SK-N-SH treated with all-trans-retinoic acid at 6 μM for 48 hours (cell line): ENCODE measurements at regions not wholly inside any gene's neighbourhood (a gene's known extent, or its start where the extent isn't known, plus 50 kb on each side); places are given as distances from the start of the nearest gene placed in this dataset.
"Not testable (repeated sequence)": the region's sequence is repeated elsewhere in the genome, so short reads cannot be mapped to it uniquely, and the experiment has no call there.

Experiments used
- ATAC-seq: fragments of 200-7000 bp; cut with Tn5 transposase; 3 replicates; pipeline ENCODE4 v1.9.1; 2020; ENCODE audit warnings: mild to moderate bottlenecking, moderate library complexity
- ARNTL ChIP-seq: fragments of 450-650 bp; formaldehyde crosslinking; IDR thresholded peaks from 2 replicates; pipeline ENCODE4 v1.5.0; 2020; ENCODE audit warnings: low read depth, mild to moderate bottlenecking, moderate library complexity, borderline replicate concordance
- BACH2 ChIP-seq: fragments of 250-450 bp; sonication (Bioruptor Pico); IDR thresholded peaks from 2 replicates; pipeline ENCODE4 v1.9.0; 2021; ENCODE audit warnings: mild to moderate bottlenecking, borderline replicate concordance
- CREB5 ChIP-seq: fragments of 250-450 bp; sonication (Bioruptor Pico); IDR thresholded peaks from 2 replicates; pipeline ENCODE4 v1.5.1; 2020; ENCODE audit warnings: low read depth, mild to moderate bottlenecking, moderate library complexity
- CSDC2 ChIP-seq: fragments of 250-450 bp; sonication (Bioruptor Pico); IDR thresholded peaks from 2 replicates; pipeline ENCODE4 v1.5.0; 2020; ENCODE audit warnings: mild to moderate bottlenecking, moderate library complexity
- CSRNP3 ChIP-seq: fragments of 250-450 bp; sonication (Bioruptor Pico); IDR thresholded peaks from 2 replicates; pipeline ENCODE4 v1.5.1; 2021; ENCODE audit warnings: mild to moderate bottlenecking, moderate library complexity
- ESRRG ChIP-seq: fragments of 250-450 bp; sonication (Bioruptor Pico); IDR thresholded peaks from 2 replicates; pipeline ENCODE4 v1.6.1; 2021; ENCODE audit warnings: mild to moderate bottlenecking
- GLIS3 ChIP-seq: fragments of 250-450 bp; sonication (Bioruptor Pico); IDR thresholded peaks from 2 replicates; pipeline ENCODE4 v1.5.0; 2020; ENCODE audit warnings: mild to moderate bottlenecking, moderate library complexity
- ISL1 ChIP-seq: fragments of 250-450 bp; sonication (Bioruptor Pico); IDR thresholded peaks from 2 replicates; pipeline ENCODE4 v2.1.2; 2022; ENCODE audit warnings: mild to moderate bottlenecking, moderate library complexity
- OSR1 ChIP-seq: fragments of 250-450 bp; sonication (Bioruptor Pico); IDR thresholded peaks from 2 replicates; pipeline ENCODE4 v1.8.0; 2022; ENCODE audit warnings: moderate library complexity, mild to moderate bottlenecking, inconsistent platforms
- POU6F1 ChIP-seq: fragments of 250-450 bp; sonication (Bioruptor Pico); IDR thresholded peaks from 2 replicates; pipeline ENCODE4 v1.8.0; 2021; ENCODE audit warnings: low read depth, mild to moderate bottlenecking, moderate library complexity, borderline replicate concordance
- SNAI2 ChIP-seq: fragments of 250-450 bp; sonication (Bioruptor Pico); IDR thresholded peaks from 2 replicates; pipeline ENCODE4 v1.5.0; 2020; ENCODE audit warnings: mild to moderate bottlenecking, moderate library complexity
- TCF4 ChIP-seq: fragments of 250-450 bp; sonication (Bioruptor Pico); IDR thresholded peaks from 2 replicates; pipeline ENCODE4 v1.8.0; 2021; ENCODE audit warnings: mild to moderate bottlenecking, moderate library complexity, borderline replicate concordance
- TOX ChIP-seq: fragments of 250-450 bp; sonication (Bioruptor Pico); IDR thresholded peaks from 2 replicates; pipeline ENCODE4 v1.8.0; 2021; ENCODE audit warnings: mild to moderate bottlenecking, moderate library complexity, borderline replicate concordance
- TSHZ2 ChIP-seq: fragments of 250-450 bp; sonication (Bioruptor Pico); IDR thresholded peaks from 2 replicates; pipeline ENCODE4 v1.5.0; 2020; ENCODE audit warnings: mild to moderate bottlenecking, moderate library complexity
- ZFP3 ChIP-seq: fragments of 250-450 bp; sonication (Bioruptor Pico); IDR thresholded peaks from 2 replicates; pipeline ENCODE4 v1.5.0; 2020; ENCODE audit warnings: mild to moderate bottlenecking, moderate library complexity
- ZFP30 ChIP-seq: fragments of 450-650 bp; formaldehyde crosslinking; IDR thresholded peaks from 2 replicates; pipeline ENCODE4 v1.5.0; 2022; ENCODE audit warnings: mild to moderate bottlenecking, moderate library complexity
- ZNF565 ChIP-seq: fragments of 450-650 bp; formaldehyde crosslinking; conservative IDR thresholded peaks from 2 replicates; pipeline ENCODE4 v1.5.0; 2020; ENCODE audit warnings: low read depth, mild to moderate bottlenecking, moderate library complexity
- ZNF70 ChIP-seq: fragments of 450-650 bp; formaldehyde crosslinking; IDR thresholded peaks from 2 replicates; pipeline ENCODE4 v1.5.0; 2020; ENCODE audit warnings: mild to moderate bottlenecking, moderate library complexity
- ZNF8 ChIP-seq: fragments of 450-650 bp; formaldehyde crosslinking; IDR thresholded peaks from 2 replicates; pipeline ENCODE4 v1.5.0; 2020; ENCODE audit warnings: mild to moderate bottlenecking, moderate library complexity

- no peak for ATAC-seq
- TF ChIP-seq ZFP30 (no peak), ISL1 (no peak), ZFP3 (no peak), CREB5 (no peak), OSR1 (no peak), ARNTL (CRISPR knock-in tag) (no peak), TCF4 (CRISPR knock-in tag) (no peak), TSHZ2 (no peak)
Measured at GRCh38 chr6:80592436-80592835, 486.0 kb downstream of the BCKDHB start.

- TF ChIP-seq ESRRG (CRISPR knock-in tag) (no peak), ISL1 (no peak), ZFP3 (no peak), POU6F1 (no peak), ZNF8 (CRISPR knock-in tag) (no peak), CSDC2 (no peak), BACH2 (no peak), ZNF70 (no peak), SNAI2 (CRISPR knock-in tag) (no peak), TSHZ2 (no peak), ZFP30 (no peak), ZNF565 (CRISPR knock-in tag) (no peak), GLIS3 (CRISPR knock-in tag) (no peak), ARNTL (CRISPR knock-in tag) (no peak), TOX (CRISPR knock-in tag) (no peak)
- no peak for ATAC-seq
Measured at GRCh38 chr6:80586242-80586641, 479.8 kb downstream of the BCKDHB start.

GRCh38 chr6:80579391-80580023 is 473.0 kb downstream of the BCKDHB start:
- no peak for ATAC-seq
- TF ChIP-seq TSHZ2 (no peak), POU6F1 (no peak), TOX (CRISPR knock-in tag) (no peak), ZNF8 (CRISPR knock-in tag) (no peak), SNAI2 (CRISPR knock-in tag) (no peak), ESRRG (CRISPR knock-in tag) (no peak), CSRNP3 (no peak), CSDC2 (no peak), ZFP30 (no peak), OSR1 (no peak)

GRCh38 chr6:80573320-80573719 is 466.8 kb downstream of the BCKDHB start:
- not testable (repeated sequence) for ATAC-seq
